HG03103 (cell line): ENCODE measurements at regions not wholly inside any gene's neighbourhood (a gene's known extent, or its start where the extent isn't known, plus 50 kb on each side); places are given as distances from the start of the nearest gene placed in this dataset.
A peak's percentile ranks its signal among the peaks of the same experiment; 100 is the strongest.
"Not testable (repeated sequence)": the region's sequence is repeated elsewhere in the genome, so short reads cannot be mapped to it uniquely, and the experiment has no call there.

Source experiments
- ATAC-seq: cut with Tn5 transposase; IDR thresholded peaks from one replicate; pipeline ENCODE4 v1.9.1; 2021; ENCODE audit warnings: low read depth; ENCODE audit not compliant: unreplicated experiment

DNA sequence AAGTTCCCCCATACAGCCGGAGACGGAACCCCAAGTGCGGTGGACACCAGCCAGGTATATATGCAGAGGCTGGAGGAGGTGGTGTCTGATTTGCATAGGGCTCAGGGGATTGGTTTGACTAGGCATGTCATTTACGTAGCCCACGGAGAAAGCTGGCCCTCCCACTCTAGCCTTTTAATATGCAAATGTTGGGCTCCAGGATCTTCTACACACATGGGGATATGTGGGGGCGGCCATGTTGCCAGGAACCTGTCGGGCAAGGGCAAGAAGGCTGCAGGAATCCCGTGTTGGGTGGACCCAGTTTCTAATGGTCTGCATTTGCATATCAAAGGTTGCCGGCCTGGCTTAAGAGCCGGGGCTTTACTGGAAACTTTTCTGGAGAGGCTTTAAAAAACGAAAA is 57.4 kb downstream of the FTHL17 start:
- ATAC-seq: not testable (repeated sequence)

DNA sequence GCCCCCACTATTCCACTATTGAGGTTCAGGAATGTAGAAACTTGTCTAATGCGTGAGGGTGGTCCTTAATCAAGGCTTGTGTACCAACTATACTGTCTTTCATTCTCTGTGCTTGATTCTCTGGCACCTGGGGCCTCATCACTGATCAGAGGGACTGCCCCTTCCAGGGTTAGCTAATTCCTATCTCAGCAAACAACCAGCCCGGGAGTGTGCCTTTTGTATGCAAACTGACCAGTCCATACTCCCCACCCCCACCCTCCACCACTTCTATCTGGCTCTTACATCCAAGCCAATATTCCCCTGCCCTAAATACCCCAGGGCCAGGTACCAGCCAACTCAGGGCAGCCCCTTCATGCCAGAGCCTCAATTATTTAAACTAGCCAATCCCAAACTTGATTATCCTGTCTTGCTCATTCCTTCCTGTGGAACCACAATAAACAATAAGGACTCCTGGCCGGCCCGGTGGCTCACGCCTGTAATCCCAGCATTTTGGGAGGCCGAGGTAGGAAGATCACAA is 59.3 kb downstream of the FTHL17 start:
- ATAC-seq: no peak

- ATAC-seq: no peak
These were observed 64.5 kb downstream of the FTHL17 start for GRCh38 chrX:31007321-31007720.

- ATAC-seq: no peak
These were observed 65.8 kb downstream of the FTHL17 start for GRCh38 chrX:31006027-31006426.

GRCh38 chrX:30997411-30997810 is 74.4 kb downstream of the FTHL17 start:
- ATAC-seq: no peak

DNA sequence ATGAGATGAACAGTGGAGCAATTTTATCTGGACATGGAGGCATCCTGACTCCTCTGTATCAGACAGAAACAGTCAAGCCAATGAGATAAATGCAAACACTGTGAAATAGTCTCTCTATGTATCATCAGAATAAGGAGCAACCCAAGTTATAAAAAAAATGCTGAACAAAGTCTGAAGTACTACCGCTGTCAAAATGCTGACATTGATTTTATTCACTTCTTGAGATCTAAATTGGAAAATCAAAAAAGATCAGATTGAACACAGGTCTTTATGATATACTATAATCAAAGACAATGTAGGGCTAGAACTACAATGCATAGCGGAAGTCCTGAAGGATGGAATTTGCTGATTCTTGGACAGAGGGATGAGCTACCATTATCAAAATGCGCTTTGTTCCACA is 76.1 kb downstream of the FTHL17 start:
- no peak for ATAC-seq

- ATAC-seq: no peak
These were observed 76.7 kb downstream of the FTHL17 start for GRCh38 chrX:30995060-30995700.

GRCh38 chrX:30994018-30994417 is 77.8 kb downstream of the FTHL17 start:
- not testable (repeated sequence) for ATAC-seq

DNA sequence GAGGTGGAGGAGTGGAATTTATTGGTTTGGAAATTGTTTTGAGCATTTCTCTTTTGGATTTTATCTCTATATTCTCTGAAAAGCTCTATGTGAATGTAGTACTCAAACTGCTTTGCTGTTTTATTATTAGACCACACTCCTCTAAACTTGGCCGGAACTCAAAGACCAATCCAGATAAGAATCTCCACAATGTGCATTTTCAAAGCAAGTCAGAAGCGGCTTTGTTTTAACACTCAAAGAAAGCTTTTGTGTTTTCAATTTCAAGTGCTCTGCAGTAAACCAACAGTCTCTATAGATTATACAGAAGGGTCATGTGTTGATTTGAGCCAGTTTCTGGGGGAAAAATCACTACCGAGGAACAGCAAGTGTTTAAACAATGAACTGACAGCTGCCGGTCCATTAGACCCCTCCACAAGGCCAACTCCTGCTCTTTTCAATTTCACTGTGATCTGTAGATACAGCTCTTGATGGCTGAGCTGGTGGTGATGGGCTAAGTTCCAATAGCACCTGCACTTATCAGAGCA is 79.4 kb downstream of the FTHL17 start:
- ATAC-seq: no peak

DNA sequence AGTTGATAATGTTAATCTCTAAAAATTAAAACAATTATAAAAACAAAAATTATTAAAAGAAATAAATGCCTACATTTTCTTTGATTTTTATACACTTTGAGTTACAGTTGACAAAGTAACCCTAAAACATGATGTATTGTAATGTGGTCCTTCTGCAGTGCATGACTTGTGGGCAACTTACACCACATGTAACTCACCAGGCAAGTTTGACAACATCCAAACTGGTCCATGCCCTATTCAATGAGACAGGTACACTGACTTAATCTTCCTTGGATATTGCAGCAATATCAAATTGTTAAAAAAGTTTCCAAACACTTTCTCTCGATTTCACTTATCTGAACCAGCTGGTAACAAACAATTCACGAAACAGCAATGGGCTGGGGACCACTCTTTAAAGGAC is 81.5 kb downstream of the FTHL17 start:
- ATAC-seq: no peak

DNA sequence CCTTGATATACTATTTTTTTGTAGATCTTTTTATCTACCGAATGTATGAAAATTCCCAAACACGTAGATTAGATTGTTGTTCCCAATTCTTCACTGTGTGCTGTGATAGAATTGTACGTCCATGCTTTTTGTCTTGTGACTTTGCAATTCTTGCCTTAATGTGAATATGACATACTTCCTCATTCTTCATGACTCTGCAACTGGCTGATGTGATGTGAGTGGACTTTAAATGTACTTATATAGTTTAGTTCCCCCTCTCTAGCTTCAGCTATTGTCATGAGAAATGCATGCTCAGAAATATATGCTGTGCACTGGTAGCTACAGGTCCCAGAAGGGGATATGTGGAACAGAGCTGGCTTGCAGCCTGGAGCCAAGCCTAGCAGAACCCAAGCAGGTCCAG is 89.4 kb downstream of the FTHL17 start:
- no peak for ATAC-seq

DNA sequence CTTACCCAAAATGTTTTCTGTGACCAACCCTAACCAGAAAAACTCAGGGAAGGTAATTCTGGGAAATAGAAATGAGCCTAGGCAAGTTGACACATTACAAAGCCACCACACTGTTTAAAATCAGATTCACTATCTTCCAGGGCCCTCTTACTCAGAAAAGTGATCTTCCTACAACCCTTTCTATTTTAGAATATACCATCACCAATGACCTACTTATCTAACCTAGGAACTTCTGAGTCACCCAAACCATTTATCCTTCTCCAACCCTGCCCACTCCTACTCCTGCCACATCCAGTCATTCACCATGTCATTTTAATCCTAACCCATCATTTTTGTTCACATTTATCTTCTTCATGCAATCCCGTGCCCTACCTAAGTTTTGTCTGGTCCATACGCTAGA is 89.9 kb downstream of the FTHL17 start:
- no peak for ATAC-seq

DNA sequence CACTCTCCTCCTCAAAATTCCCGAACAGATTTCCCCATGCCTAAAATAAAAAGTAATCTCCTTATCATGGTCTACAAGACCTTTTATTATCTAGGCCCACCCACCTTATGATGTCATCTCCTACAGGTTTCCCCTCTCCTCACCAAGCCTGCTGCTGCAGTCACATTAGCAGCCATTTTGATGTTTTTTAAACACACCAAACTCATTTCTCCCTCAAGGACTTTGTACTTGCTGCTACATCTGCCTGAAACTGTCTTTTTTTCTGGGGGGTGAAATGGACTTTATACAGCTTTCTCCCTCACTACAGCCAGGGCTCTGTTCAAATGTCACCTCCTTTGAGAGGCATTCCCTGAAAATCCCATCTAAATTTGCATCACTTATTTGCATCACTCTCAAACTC is 90.2 kb upstream of the TAB3 start:
- no peak for ATAC-seq

GRCh38 chrX:30975467-30975866 is 86.4 kb upstream of the TAB3 start:
- ATAC-seq: no peak

- ATAC-seq: no peak
These were observed 84.9 kb upstream of the TAB3 start for GRCh38 chrX:30973784-30974427.

- ATAC-seq: peak; percentile 93
These were observed 82.9 kb upstream of the TAB3 start for GRCh38 chrX:30971774-30972603.

GRCh38 chrX:30967516-30967915 is 78.5 kb upstream of the TAB3 start:
- no peak for ATAC-seq

- no peak for ATAC-seq
These were observed 76.7 kb upstream of the TAB3 start for GRCh38 chrX:30965767-30966166.

DNA sequence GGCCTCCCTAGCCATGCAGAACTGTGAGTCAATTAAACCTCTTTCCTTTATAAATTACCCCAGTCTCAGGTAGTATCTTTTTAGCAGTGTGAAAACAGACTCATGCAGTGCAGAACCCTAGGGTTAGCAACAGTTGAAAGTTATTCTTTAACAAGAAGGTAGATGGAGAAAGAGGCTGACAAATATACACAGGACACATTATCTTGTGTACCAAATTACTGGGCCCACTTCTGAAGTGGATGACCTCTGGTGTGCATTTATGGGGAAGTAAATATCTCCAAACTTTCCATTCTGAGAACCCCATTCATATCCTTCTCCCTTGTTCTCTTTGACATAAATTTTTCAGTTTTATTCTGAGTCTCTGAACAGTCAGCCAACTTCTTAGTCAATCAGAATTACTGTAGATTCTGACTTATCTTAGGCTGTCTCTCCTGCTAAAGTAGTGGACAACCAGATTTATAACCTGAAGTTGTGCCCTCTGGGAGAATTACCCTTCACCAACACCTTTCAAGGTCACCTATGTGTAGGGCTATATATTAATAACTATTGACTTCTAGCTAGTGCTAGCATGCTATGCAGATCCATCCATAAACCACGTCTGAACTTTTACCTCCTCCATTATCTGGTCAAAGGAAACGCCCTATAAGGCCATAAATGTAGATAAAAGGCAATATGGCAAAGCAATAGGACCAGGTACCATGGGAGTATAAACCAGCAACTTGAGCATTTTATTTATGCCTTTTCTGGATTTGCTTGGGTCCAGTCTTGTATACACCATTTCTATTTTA is 72.5 kb upstream of the TAB3 start:
- ATAC-seq: no peak

- ATAC-seq: no peak
These were observed 68.7 kb upstream of the TAB3 start for GRCh38 chrX:30957753-30958152.
